ENCODE measurements at regions not wholly inside any gene's neighbourhood (a gene's known extent, or its start where the extent isn't known, plus 50 kb on each side); places are given as distances from the start of the nearest gene placed in this dataset.
"Not testable (repeated sequence)": the region's sequence is repeated elsewhere in the genome, so short reads cannot be mapped to it uniquely, and the experiment has no call there.

DNA sequence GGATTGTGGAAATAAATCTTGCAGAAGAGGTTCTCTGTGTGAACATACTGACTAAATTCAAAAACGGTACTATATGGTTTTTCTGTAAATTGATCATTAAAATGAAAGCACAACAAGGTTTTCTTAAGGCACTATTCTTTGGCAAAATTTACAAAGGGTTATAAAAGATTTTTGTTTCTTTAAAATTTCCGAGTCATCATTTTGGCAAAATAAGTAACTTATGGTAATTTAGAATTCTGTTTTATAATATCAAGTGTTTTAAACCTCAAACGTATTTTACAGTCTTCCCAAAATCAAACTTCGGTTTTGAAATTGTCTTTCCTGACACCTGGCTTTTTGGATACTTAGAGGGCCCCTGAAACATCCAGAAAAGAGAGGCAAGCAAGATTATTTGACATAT, 101.9 kb upstream of the TFPI start:
- Mint-ChIP-seq H3K27ac (ENCODE audit: low read depth, unreplicated experiment) (no peak overlapping the region), H3K4me1 (ENCODE audit: insufficient read depth, unreplicated experiment) (peaks cover 5% of the 10 kb centered on the region), H3K36me3 (ENCODE audit: insufficient read depth, unreplicated experiment) (no peaks in the 10 kb centered on the region), H3K9me3 (ENCODE audit: unreplicated experiment) (no peaks in the 10 kb centered on the region), H3K4me3 (ENCODE audit: unreplicated experiment) (no peak overlapping the region), H3K27me3 (ENCODE audit: insufficient read depth, unreplicated experiment) (no peaks in the 10 kb centered on the region)
- TF ChIP-seq, protein P1, sequence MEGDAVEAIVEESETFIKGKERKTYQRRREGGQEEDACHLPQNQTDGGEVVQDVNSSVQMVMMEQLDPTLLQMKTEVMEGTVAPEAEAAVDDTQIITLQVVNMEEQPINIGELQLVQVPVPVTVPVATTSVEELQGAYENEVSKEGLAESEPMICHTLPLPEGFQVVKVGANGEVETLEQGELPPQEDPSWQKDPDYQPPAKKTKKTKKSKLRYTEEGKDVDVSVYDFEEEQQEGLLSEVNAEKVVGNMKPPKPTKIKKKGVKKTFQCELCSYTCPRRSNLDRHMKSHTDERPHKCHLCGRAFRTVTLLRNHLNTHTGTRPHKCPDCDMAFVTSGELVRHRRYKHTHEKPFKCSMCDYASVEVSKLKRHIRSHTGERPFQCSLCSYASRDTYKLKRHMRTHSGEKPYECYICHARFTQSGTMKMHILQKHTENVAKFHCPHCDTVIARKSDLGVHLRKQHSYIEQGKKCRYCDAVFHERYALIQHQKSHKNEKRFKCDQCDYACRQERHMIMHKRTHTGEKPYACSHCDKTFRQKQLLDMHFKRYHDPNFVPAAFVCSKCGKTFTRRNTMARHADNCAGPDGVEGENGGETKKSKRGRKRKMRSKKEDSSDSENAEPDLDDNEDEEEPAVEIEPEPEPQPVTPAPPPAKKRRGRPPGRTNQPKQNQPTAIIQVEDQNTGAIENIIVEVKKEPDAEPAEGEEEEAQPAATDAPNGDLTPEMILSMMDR (IDR thresholded peaks at IDR 0.05; ENCODE audit: unreplicated experiment): no peak
- no TSS peak for BruUV-seq (replicated peaks)
- intact Hi-C loops (cut with micrococcal nuclease): no loop called here
- ChIA-PET CTCF (no interaction called here), POLR2A (no interaction called here)
- no peak for DNase-seq (ENCODE audit: unreplicated experiment)

- TF ChIP-seq, protein P1 (IDR thresholded peaks at IDR 0.05; ENCODE audit: unreplicated experiment): no peak
- ChIA-PET CTCF (interaction anchor here (0.6 to 0.8 kb wide), 5 partner anchors 11 to 1119 kb away, joined by 3 to 6 read pairs (median 3); no protein-coding TSS in a partner anchor), POLR2A (no interaction called here)
- peak; percentile 10 for DNase-seq (ENCODE audit: unreplicated experiment)
- Mint-ChIP-seq H3K27me3 (ENCODE audit: insufficient read depth, unreplicated experiment) (no peaks in the 10 kb centered on the region), H3K27ac (ENCODE audit: low read depth, unreplicated experiment) (no peak overlapping the region), H3K9me3 (ENCODE audit: unreplicated experiment) (no peaks in the 10 kb centered on the region), H3K36me3 (ENCODE audit: insufficient read depth, unreplicated experiment) (no peaks in the 10 kb centered on the region), H3K4me1 (ENCODE audit: insufficient read depth, unreplicated experiment) (no peaks in the 10 kb centered on the region), H3K4me3 (ENCODE audit: unreplicated experiment) (no peak overlapping the region)
- intact Hi-C loops (cut with micrococcal nuclease): no loop called here
- no TSS peak for BruUV-seq (replicated peaks)
These were observed 104.8 kb upstream of the TFPI start for GRCh38 chr2:187658952-187659525.

DNA sequence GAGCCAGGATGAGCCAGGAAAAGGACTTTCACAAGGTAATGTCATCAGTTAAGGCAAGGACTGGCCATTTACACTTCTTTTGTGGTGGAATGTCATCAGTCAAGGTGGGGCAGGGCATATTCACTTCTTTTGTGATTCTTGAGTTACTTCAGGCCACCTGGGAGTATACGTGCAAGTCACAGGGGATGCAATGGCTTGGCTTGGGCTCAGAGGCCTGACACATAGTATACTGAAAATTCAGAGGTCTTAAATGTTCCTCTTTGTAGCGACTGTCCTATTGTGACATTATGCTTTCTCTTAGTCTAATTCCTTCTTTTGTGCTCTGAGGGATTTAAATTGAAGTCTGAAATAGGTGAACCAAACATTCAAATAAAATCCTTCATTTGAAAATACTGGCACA, 121.8 kb upstream of the TFPI start:
- H3K36me3 Mint-ChIP-seq (ENCODE audit: insufficient read depth, unreplicated experiment); H3K27me3 Mint-ChIP-seq (ENCODE audit: insufficient read depth, unreplicated experiment); H3K27ac Mint-ChIP-seq (ENCODE audit: low read depth, unreplicated experiment); CTCF ChIA-PET; DNase-seq (ENCODE audit: unreplicated experiment); H3K4me3 Mint-ChIP-seq (ENCODE audit: unreplicated experiment); POLR2A ChIA-PET; H3K4me1 Mint-ChIP-seq (ENCODE audit: insufficient read depth, unreplicated experiment); H3K9me3 Mint-ChIP-seq (ENCODE audit: unreplicated experiment); intact Hi-C loops (cut with micrococcal nuclease); BruUV-seq (replicated peaks): not testable (repeated sequence)

- H3K9me3 Mint-ChIP-seq (ENCODE audit: unreplicated experiment): no peaks in the 10 kb centered on the region
- no peak overlapping the region for H3K27ac Mint-ChIP-seq (ENCODE audit: low read depth, unreplicated experiment)
- no peaks in the 10 kb centered on the region for H3K27me3 Mint-ChIP-seq (ENCODE audit: insufficient read depth, unreplicated experiment)
- no TSS peak for BruUV-seq (replicated peaks)
- H3K4me1 Mint-ChIP-seq (ENCODE audit: insufficient read depth, unreplicated experiment): no peaks in the 10 kb centered on the region
- no peak for DNase-seq (ENCODE audit: unreplicated experiment)
- TF ChIP-seq, protein P1 (IDR thresholded peaks at IDR 0.05; ENCODE audit: unreplicated experiment): no peak
- intact Hi-C loops (cut with micrococcal nuclease): no loop called here
- H3K36me3 Mint-ChIP-seq (ENCODE audit: insufficient read depth, unreplicated experiment): no peaks in the 10 kb centered on the region
- CTCF ChIA-PET: no interaction called here
- POLR2A ChIA-PET: interaction anchor here (1.5 kb wide), 1 partner anchor 16 kb away, joined by 5 read pairs; no protein-coding TSS in a partner anchor
- H3K4me3 Mint-ChIP-seq (ENCODE audit: unreplicated experiment): no peak overlapping the region
These were observed 125.2 kb upstream of the TFPI start for GRCh38 chr2:187679454-187679853.

- no peaks in the 10 kb centered on the region for H3K36me3 Mint-ChIP-seq (ENCODE audit: insufficient read depth, unreplicated experiment)
- H3K27me3 Mint-ChIP-seq (ENCODE audit: insufficient read depth, unreplicated experiment): no peaks in the 10 kb centered on the region
- ChIA-PET POLR2A (no interaction called here), CTCF (no interaction called here)
- no TSS peak for BruUV-seq (replicated peaks)
- intact Hi-C loops (cut with micrococcal nuclease): no loop called here
- H3K27ac Mint-ChIP-seq (ENCODE audit: low read depth, unreplicated experiment): no peak overlapping the region
- H3K4me1 Mint-ChIP-seq (ENCODE audit: insufficient read depth, unreplicated experiment): no peaks in the 10 kb centered on the region
- no peak overlapping the region for H3K4me3 Mint-ChIP-seq (ENCODE audit: unreplicated experiment)
- TF ChIP-seq, protein P1 (IDR thresholded peaks at IDR 0.05; ENCODE audit: unreplicated experiment): no peak
- H3K9me3 Mint-ChIP-seq (ENCODE audit: unreplicated experiment): no peaks in the 10 kb centered on the region
- no peak for DNase-seq (ENCODE audit: unreplicated experiment)
These were observed 129.9 kb upstream of the TFPI start for GRCh38 chr2:187684174-187684573.

Data from MCF 10A (cell line).